GM21423 (cell line): ENCODE measurements at regions not wholly inside any gene's neighbourhood (a gene's known extent, or its start where the extent isn't known, plus 50 kb on each side); places are given as distances from the start of the nearest gene placed in this dataset.

Experiments
- ATAC-seq: cut with Tn5 transposase; IDR thresholded peaks from one replicate; pipeline ENCODE4 v1.9.1; 2021; ENCODE audit warnings: mild to moderate bottlenecking, moderate library complexity; ENCODE audit not compliant: unreplicated experiment

GRCh38 chr7:156192921-156193320, 380.7 kb upstream of the SHH start:
- ATAC-seq: no peak

- no peak for ATAC-seq
Measured at GRCh38 chr7:156191090-156191489, 378.8 kb upstream of the SHH start.

GRCh38 chr7:156185076-156185475, 372.8 kb upstream of the SHH start:
- ATAC-seq: no peak

- no peak for ATAC-seq
Measured at GRCh38 chr7:156184164-156184563, 371.9 kb upstream of the SHH start.

- no peak for ATAC-seq
Measured at GRCh38 chr7:156180451-156181229, 368.4 kb upstream of the SHH start.

GRCh38 chr7:156179872-156180390, 367.7 kb upstream of the SHH start:
- no peak for ATAC-seq

GRCh38 chr7:156178857-156179256, 366.6 kb upstream of the SHH start:
- ATAC-seq: no peak

GRCh38 chr7:156178214-156178613, 366.0 kb upstream of the SHH start:
- no peak for ATAC-seq

- no peak for ATAC-seq
Measured at GRCh38 chr7:156177422-156178055, 365.3 kb upstream of the SHH start.

GRCh38 chr7:156176039-156176438, 363.8 kb upstream of the SHH start:
- no peak for ATAC-seq

- no peak for ATAC-seq
Measured at GRCh38 chr7:156175003-156175402, 362.7 kb upstream of the SHH start.

- ATAC-seq: no peak
Measured at GRCh38 chr7:156174428-156174827, 362.2 kb upstream of the SHH start.

GRCh38 chr7:156173748-156174353, 361.6 kb upstream of the SHH start:
- no peak for ATAC-seq

GRCh38 chr7:156173346-156173745, 361.1 kb upstream of the SHH start:
- ATAC-seq: no peak

- ATAC-seq: no peak
Measured at GRCh38 chr7:156172638-156173037, 360.4 kb upstream of the SHH start.

GRCh38 chr7:156169474-156170370, 357.5 kb upstream of the SHH start:
- no peak for ATAC-seq

- ATAC-seq: no peak
Measured at GRCh38 chr7:156168434-156168833, 356.2 kb upstream of the SHH start.

GRCh38 chr7:156167987-156168386, 355.7 kb upstream of the SHH start:
- no peak for ATAC-seq

GRCh38 chr7:156167417-156167807, 355.1 kb upstream of the SHH start:
- ATAC-seq: no peak

- ATAC-seq: no peak
Measured at GRCh38 chr7:156166692-156167416, 354.6 kb upstream of the SHH start.
